ENCODE measurements at regions not wholly inside any gene's neighbourhood (a gene's known extent, or its start where the extent isn't known, plus 50 kb on each side); places are given as distances from the start of the nearest gene placed in this dataset.

DNA sequence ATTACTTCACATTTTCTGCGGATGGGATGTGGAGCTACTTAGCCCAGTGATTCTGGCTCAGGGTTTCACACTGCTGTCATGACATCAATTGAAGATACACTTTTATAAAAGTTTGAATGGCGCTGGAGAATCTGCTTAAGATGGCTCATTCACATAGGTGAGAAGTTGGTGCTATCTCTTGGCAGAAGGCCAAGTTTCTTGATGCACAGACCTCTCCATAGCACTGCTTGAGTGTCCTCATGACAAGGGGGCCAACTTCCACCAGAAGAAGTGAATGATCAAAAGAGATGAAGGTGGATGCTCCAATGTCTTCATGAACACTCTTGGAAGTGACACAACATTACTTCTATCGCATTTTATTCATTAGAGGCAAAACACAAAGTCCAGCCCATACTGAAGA, 403.7 kb upstream of the CCNG1 start:
- TF ChIP-seq, protein P1, sequence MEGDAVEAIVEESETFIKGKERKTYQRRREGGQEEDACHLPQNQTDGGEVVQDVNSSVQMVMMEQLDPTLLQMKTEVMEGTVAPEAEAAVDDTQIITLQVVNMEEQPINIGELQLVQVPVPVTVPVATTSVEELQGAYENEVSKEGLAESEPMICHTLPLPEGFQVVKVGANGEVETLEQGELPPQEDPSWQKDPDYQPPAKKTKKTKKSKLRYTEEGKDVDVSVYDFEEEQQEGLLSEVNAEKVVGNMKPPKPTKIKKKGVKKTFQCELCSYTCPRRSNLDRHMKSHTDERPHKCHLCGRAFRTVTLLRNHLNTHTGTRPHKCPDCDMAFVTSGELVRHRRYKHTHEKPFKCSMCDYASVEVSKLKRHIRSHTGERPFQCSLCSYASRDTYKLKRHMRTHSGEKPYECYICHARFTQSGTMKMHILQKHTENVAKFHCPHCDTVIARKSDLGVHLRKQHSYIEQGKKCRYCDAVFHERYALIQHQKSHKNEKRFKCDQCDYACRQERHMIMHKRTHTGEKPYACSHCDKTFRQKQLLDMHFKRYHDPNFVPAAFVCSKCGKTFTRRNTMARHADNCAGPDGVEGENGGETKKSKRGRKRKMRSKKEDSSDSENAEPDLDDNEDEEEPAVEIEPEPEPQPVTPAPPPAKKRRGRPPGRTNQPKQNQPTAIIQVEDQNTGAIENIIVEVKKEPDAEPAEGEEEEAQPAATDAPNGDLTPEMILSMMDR (IDR thresholded peaks at IDR 0.05), result no peak
- TF ChIP-seq POLR2A (IDR thresholded peaks at IDR 0.05) (no peak), EP300 (IDR thresholded peaks at IDR 0.05) (no peak)

Measured in ovary (tissue), 3 donors.